PC-9 (cell line): ENCODE measurements at regions not wholly inside any gene's neighbourhood (a gene's known extent, or its start where the extent isn't known, plus 50 kb on each side); places are given as distances from the start of the nearest gene placed in this dataset.

Source experiments
- CTCF ChIP-seq: fragments of 200-600 bp; sonication (generic); conservative IDR thresholded peaks from 2 replicates; pipeline ENCODE4 v1.6.1; 2017; ENCODE audit warnings: mixed run types, antibody characterized with exemption, mild to moderate bottlenecking, moderate library complexity
- EZH2 ChIP-seq: fragments of 200-600 bp; sonication (generic); IDR thresholded peaks from 2 replicates; pipeline ENCODE4 v1.8.0; 2017; ENCODE audit warnings: antibody characterized with exemption, low read depth

GRCh38 chr5:164357395-164358033 is 852.1 kb downstream of the MAT2B start:
- TF ChIP-seq CTCF: no peak
- TF ChIP-seq EZH2: no peak
